Keratinocyte (primary cell): ENCODE measurements at regions not wholly inside any gene's neighbourhood (a gene's known extent, or its start where the extent isn't known, plus 50 kb on each side); places are given as distances from the start of the nearest gene placed in this dataset.

Experiments
- DNase-seq: peaks from one replicate; pipeline ENCODE4 v3.0.0-alpha.2; 2011; ENCODE audit warnings: low read depth, missing footprints, low spot score
- FAIRE-seq: peaks from 2 replicates; lab custom pipeline; 2011; peaks lifted over from hg19 to GRCh38; lab: Jason Lieb, UNC
- H2AFZ ChIP-seq: 2 replicates; pipeline ENCODE4 v1.6.0; 2012; ENCODE audit warnings: low read length, control low read depth, inconsistent platforms; ENCODE audit not compliant: control insufficient read depth
- H3K27ac ChIP-seq: 2 replicates; pipeline ENCODE4 v1.5.1; 2011; ENCODE audit warnings: low read length; ENCODE audit not compliant: control insufficient read depth, insufficient read depth
- H3K27me3 ChIP-seq: 3 replicates; pipeline ENCODE4 v1.6.0; 2011; ENCODE audit warnings: low read length; ENCODE audit not compliant: control insufficient read depth, insufficient read depth; ENCODE audit errors: extremely low read depth
- H3K36me3 ChIP-seq, 2 experiments: 2 replicates in 1 of 2; 3 replicates in 1 of 2; pipeline ENCODE4 v1.5.1; 2011; ENCODE audit warnings: low read length in 2 of 2, mild to moderate bottlenecking in 1 of 2; ENCODE audit not compliant: control insufficient read depth in 2 of 2, insufficient read depth in 2 of 2; ENCODE audit errors: extremely low read depth in 1 of 2
- H3K4me1 ChIP-seq: 3 replicates; pipeline ENCODE4 v1.5.1; 2011; ENCODE audit warnings: low read length; ENCODE audit not compliant: control insufficient read depth, insufficient read depth; ENCODE audit errors: extremely low read depth
- H3K4me2 ChIP-seq: 3 replicates; pipeline ENCODE4 v1.6.0; 2011; ENCODE audit warnings: low read depth, low read length; ENCODE audit not compliant: control insufficient read depth, insufficient read depth; ENCODE audit errors: extremely low read depth
- H3K4me3 ChIP-seq, 3 experiments: fragments of 200-600 bp in 1 of 3; sonication (generic) in 1 of 3; 2 replicates in 2 of 3; 3 replicates in 1 of 3; pipeline ENCODE4 v1.5.1; 2011 to 2016; ENCODE audit warnings: low read length in 3 of 3, mild to moderate bottlenecking in 3 of 3, control low read depth in 2 of 3, inconsistent platforms in 1 of 3, low read depth in 1 of 3, mixed read lengths in 1 of 3, mixed run types in 1 of 3, moderate library complexity in 1 of 3; ENCODE audit not compliant: control insufficient read depth in 2 of 3, insufficient read depth in 2 of 3; ENCODE audit errors: extremely low read depth in 1 of 3
- H3K79me2 ChIP-seq: 2 replicates; pipeline ENCODE4 v1.6.0; 2012; ENCODE audit warnings: low read length; ENCODE audit not compliant: control insufficient read depth, insufficient read depth
- H3K9ac ChIP-seq: 3 replicates; pipeline ENCODE4 v1.6.0; 2011; ENCODE audit warnings: low read length; ENCODE audit not compliant: control insufficient read depth, insufficient read depth; ENCODE audit errors: extremely low read depth
- H3K9me1 ChIP-seq: 3 replicates; pipeline ENCODE4 v1.6.0; 2011; ENCODE audit warnings: low read length; ENCODE audit not compliant: control insufficient read depth, insufficient read depth; ENCODE audit errors: extremely low read depth
- H3K9me3 ChIP-seq: 2 replicates; pipeline ENCODE4 v1.5.1; 2012; ENCODE audit warnings: low read depth, low read length; ENCODE audit not compliant: control insufficient read depth
- H4K20me1 ChIP-seq: 3 replicates; pipeline ENCODE4 v1.6.0; 2011; ENCODE audit warnings: low read length; ENCODE audit not compliant: control insufficient read depth, insufficient read depth; ENCODE audit errors: extremely low read depth
- EZH2 ChIP-seq: IDR thresholded peaks from one replicate; pipeline ENCODE4 v1.6.1; 2012; ENCODE audit warnings: inconsistent platforms, mild to moderate bottlenecking, low read length, moderate library complexity
- dilution Hi-C: fragments of 300-500 bp; cut with MboI; formaldehyde crosslinking; loops from one replicate; pipeline ENCODE4 v1.7.0; 2020; ENCODE audit warnings: low sequenced_read_pairs; ENCODE audit not compliant: extremely low pct_ligation_motif_present
- TF ChIP-seq, protein P1 (sequence below), 3 experiments: IDR thresholded peaks in 1 of 3; conservative IDR thresholded peaks in 1 of 3; optimal IDR thresholded peaks in 1 of 3; 2 replicates in 2 of 3; 3 replicates in 1 of 3; pipeline versions ENCODE3 to v1.5.1; 2011; ENCODE audit warnings: low read length in 3 of 3, mild to moderate bottlenecking in 3 of 3, moderate library complexity in 2 of 3, control low read depth in 1 of 3, inconsistent platforms in 1 of 3; ENCODE audit not compliant: insufficient read depth in 2 of 3; ENCODE audit errors: extremely low read depth in 1 of 3

DNA sequence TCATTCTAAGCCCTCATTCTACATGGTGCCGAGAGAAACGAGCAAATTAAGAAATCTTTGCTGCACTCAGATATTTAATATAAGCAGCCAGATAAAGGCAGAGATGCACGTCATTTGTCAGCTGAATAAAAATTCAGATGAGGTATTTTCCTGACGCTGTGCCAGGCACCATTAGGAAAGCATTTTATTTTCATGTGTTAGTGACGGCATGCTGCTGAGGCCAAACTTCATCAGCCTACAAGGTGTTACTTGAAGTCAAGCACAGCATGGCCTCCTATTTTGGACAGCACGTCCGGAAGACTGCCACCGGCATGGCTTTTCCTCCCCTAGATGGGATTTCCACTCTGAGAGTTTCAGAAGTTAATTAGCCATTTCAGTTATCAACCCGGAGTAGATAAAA is 70.3 kb downstream of the IRX3 start:
- Histone ChIP-seq H2AFZ (no peak overlapping the region), H3K4me3 (no peak overlapping the region), H3K36me3 (no peaks in the 10 kb centered on the region), H3K27me3 (peaks cover 28% of the 10 kb centered on the region), H3K9me1 (no peaks in the 10 kb centered on the region), H3K9ac (no peak overlapping the region), H3K9me3 (no peaks in the 10 kb centered on the region), H3K79me2 (no peaks in the 10 kb centered on the region), H3K4me1 (no peaks in the 10 kb centered on the region), H3K27ac (no peak overlapping the region), H4K20me1 (no peaks in the 10 kb centered on the region), H3K4me2 (no peak overlapping the region)
- TF ChIP-seq, protein P1, sequence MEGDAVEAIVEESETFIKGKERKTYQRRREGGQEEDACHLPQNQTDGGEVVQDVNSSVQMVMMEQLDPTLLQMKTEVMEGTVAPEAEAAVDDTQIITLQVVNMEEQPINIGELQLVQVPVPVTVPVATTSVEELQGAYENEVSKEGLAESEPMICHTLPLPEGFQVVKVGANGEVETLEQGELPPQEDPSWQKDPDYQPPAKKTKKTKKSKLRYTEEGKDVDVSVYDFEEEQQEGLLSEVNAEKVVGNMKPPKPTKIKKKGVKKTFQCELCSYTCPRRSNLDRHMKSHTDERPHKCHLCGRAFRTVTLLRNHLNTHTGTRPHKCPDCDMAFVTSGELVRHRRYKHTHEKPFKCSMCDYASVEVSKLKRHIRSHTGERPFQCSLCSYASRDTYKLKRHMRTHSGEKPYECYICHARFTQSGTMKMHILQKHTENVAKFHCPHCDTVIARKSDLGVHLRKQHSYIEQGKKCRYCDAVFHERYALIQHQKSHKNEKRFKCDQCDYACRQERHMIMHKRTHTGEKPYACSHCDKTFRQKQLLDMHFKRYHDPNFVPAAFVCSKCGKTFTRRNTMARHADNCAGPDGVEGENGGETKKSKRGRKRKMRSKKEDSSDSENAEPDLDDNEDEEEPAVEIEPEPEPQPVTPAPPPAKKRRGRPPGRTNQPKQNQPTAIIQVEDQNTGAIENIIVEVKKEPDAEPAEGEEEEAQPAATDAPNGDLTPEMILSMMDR (optimal IDR thresholded peaks at IDR 0.05 in 1 of 3, IDR thresholded peaks at IDR 0.05 in 1 of 3, conservative IDR thresholded peaks at IDR 0.05 in 1 of 3; ENCODE audit: extremely low read depth in 1 of 3, insufficient read depth in 2 of 3, low read length in 3 of 3), result no peak
- no peak for TF ChIP-seq EZH2
- dilution Hi-C loops, result no loop called here
- FAIRE-seq, result no peak
- no peak for DNase-seq

DNA sequence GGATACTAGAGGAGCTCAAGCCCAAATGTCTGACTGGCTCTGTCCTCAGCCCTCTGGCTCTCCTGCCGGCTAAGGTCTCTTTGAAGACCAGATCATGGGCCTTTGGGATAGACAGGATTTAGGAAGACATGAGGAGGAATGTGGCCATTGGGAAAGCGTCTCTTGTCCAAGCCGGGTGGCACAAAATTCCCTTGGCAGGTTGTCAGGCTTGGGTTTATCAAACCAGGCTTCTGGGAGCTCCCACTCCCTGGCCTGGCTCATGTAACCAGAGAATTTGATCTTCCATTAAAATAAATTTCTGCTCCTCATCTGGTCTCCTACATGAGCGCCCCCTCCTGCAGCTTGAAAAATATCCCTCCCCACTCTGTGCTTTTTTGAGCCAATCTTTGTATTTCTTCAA is 71.1 kb downstream of the IRX3 start:
- no peaks in the 10 kb centered on the region for H3K79me2 ChIP-seq
- H3K9me3 ChIP-seq, result no peaks in the 10 kb centered on the region
- H3K9ac ChIP-seq, result no peak overlapping the region
- no peak for FAIRE-seq
- H4K20me1 ChIP-seq, result no peaks in the 10 kb centered on the region
- dilution Hi-C loops, result no loop called here
- H3K4me1 ChIP-seq, result peaks cover 4% of the 10 kb centered on the region
- H3K36me3 ChIP-seq, result no peaks in the 10 kb centered on the region
- H3K4me2 ChIP-seq, result no peak overlapping the region
- H3K9me1 ChIP-seq, result no peaks in the 10 kb centered on the region
- H3K27ac ChIP-seq, result no peak overlapping the region
- DNase-seq, result no peak
- H3K27me3 ChIP-seq, result peaks cover 34% of the 10 kb centered on the region
- TF ChIP-seq EZH2, result no peak
- TF ChIP-seq, protein P1 (optimal IDR thresholded peaks at IDR 0.05 in 1 of 3, IDR thresholded peaks at IDR 0.05 in 1 of 3, conservative IDR thresholded peaks at IDR 0.05 in 1 of 3; ENCODE audit: extremely low read depth in 1 of 3, insufficient read depth in 2 of 3, low read length in 3 of 3), result no peak
- no peak overlapping the region for H2AFZ ChIP-seq
- no peak overlapping the region for H3K4me3 ChIP-seq
